HEK293 (cell line): ENCODE measurements at regions not wholly inside any gene's neighbourhood (a gene's known extent, or its start where the extent isn't known, plus 50 kb on each side); places are given as distances from the start of the nearest gene placed in this dataset.

Experiments used
- CTCF ChIA-PET: fragments of 350-600 bp; formaldehyde crosslinking; extraction: SDS; loops from one replicate; lab custom pipeline; 2021; ENCODE audit warnings: antibody characterized with exemption; lab: Yijun Ruan, JAX
- POLR2A ChIA-PET: fragments of 300-600 bp; formaldehyde crosslinking; extraction: SDS; loops from one replicate; lab custom pipeline; 2020; ENCODE audit warnings: antibody characterized with exemption, inconsistent platforms; lab: Yijun Ruan, JAX
- H3K27ac ChIP-seq: fragments of 200-500 bp; sonication (Bioruptor generic); 2 replicates; pipeline ENCODE4 v1.5.1; 2014; ENCODE audit warnings: low read depth, low read length, control low read depth, inconsistent platforms; ENCODE audit errors: extremely low read depth
- H3K36me3 ChIP-seq, 2 experiments: fragments of 200-500 bp in 1 of 2; sonication (Bioruptor generic) in 1 of 2; 1 replicate in 1 of 2; 2 replicates in 1 of 2; pipeline ENCODE4 v1.5.1; 2014 to 2017; ENCODE audit warnings: inconsistent platforms in 2 of 2, low read length in 2 of 2; ENCODE audit not compliant: control insufficient read depth in 2 of 2, insufficient read depth in 1 of 2
- H3K4me1 ChIP-seq: fragments of 200-500 bp; sonication (Bioruptor generic); 2 replicates; pipeline ENCODE4 v1.5.1; 2014; ENCODE audit warnings: mild to moderate bottlenecking, low read length, inconsistent platforms; ENCODE audit not compliant: control insufficient read depth, insufficient read depth
- H3K4me3 ChIP-seq: 2 replicates; pipeline ENCODE4 v1.5.1; 2011; ENCODE audit warnings: low read depth, mild to moderate bottlenecking, control low read depth, low read length, moderate library complexity
- H3K9me3 ChIP-seq: fragments of 200-500 bp; sonication (Bioruptor generic); 2 replicates; pipeline ENCODE4 v1.5.1; 2014; ENCODE audit warnings: low read depth, low read length, inconsistent platforms; ENCODE audit not compliant: control insufficient read depth, insufficient read depth
- SP7 ChIP-seq: fragments of 450-650 bp; formaldehyde crosslinking; IDR thresholded peaks from 2 replicates; pipeline ENCODE4 v1.5.1; 2016; ENCODE audit warnings: missing biosample characterization, missing genetic modification characterization
- WT1 ChIP-seq: fragments of 450-650 bp; formaldehyde crosslinking; IDR thresholded peaks from 2 replicates; pipeline ENCODE4 v1.5.1; 2016; ENCODE audit warnings: missing biosample characterization, missing genetic modification characterization
- ZEB2 ChIP-seq: fragments of 450-650 bp; formaldehyde crosslinking; IDR thresholded peaks from 2 replicates; pipeline ENCODE4 v1.5.1; 2016; ENCODE audit warnings: missing biosample characterization, missing genetic modification characterization
- ZNF48 ChIP-seq: fragments of 450-650 bp; formaldehyde crosslinking; IDR thresholded peaks from 2 replicates; pipeline ENCODE4 v1.5.1; 2016; ENCODE audit warnings: missing biosample characterization, missing genetic modification characterization
- ZNF585B ChIP-seq: fragments of 450-650 bp; formaldehyde crosslinking; IDR thresholded peaks from 2 replicates; pipeline ENCODE4 v1.5.1; 2016; ENCODE audit warnings: missing biosample characterization, missing genetic modification characterization
- ZNF701 ChIP-seq: fragments of 450-650 bp; formaldehyde crosslinking; IDR thresholded peaks from 2 replicates; pipeline ENCODE4 v1.5.1; 2016; ENCODE audit warnings: missing biosample characterization, missing genetic modification characterization
- TF ChIP-seq, protein P1 (sequence below): fragments of 450-650 bp; formaldehyde crosslinking; IDR thresholded peaks from 2 replicates; pipeline ENCODE4 v1.5.1; 2016; ENCODE audit warnings: missing biosample characterization, missing genetic modification characterization
- TF ChIP-seq, protein P2 (sequence below): fragments of 450-650 bp; formaldehyde crosslinking; IDR thresholded peaks from 2 replicates; pipeline ENCODE4 v1.5.1; 2016; ENCODE audit warnings: missing biosample characterization, missing genetic modification characterization
- TF ChIP-seq, protein P3 (sequence below): fragments of 450-650 bp; formaldehyde crosslinking; IDR thresholded peaks from 2 replicates; pipeline ENCODE4 v1.5.1; 2016; ENCODE audit warnings: missing biosample characterization, missing genetic modification characterization, low read depth
- TF ChIP-seq, protein P4 (sequence below): fragments of 450-650 bp; formaldehyde crosslinking; IDR thresholded peaks from 2 replicates; pipeline ENCODE4 v1.5.1; 2016; ENCODE audit warnings: missing biosample characterization, missing genetic modification characterization

DNA sequence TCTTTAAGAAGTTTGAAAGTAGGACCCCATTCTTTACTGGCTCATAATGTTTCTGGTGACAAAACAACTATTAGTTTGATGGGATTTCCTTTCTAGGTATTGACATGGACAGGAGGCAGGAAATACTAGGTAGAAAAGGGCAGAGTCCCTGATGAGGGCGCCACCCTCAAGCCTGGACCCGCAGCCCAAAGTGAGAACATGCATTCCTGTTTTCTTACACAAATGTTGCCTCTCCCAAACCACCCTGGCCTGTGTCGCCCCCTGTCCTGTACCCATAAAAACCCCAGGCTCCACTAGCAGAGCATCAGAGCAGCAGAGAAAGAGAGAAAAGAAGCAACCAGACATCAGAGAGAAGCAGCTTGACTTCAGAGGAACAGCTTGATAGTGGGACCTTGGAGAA, 1055.2 kb upstream of the POT1 start (continued):
- TF ChIP-seq, protein P1, sequence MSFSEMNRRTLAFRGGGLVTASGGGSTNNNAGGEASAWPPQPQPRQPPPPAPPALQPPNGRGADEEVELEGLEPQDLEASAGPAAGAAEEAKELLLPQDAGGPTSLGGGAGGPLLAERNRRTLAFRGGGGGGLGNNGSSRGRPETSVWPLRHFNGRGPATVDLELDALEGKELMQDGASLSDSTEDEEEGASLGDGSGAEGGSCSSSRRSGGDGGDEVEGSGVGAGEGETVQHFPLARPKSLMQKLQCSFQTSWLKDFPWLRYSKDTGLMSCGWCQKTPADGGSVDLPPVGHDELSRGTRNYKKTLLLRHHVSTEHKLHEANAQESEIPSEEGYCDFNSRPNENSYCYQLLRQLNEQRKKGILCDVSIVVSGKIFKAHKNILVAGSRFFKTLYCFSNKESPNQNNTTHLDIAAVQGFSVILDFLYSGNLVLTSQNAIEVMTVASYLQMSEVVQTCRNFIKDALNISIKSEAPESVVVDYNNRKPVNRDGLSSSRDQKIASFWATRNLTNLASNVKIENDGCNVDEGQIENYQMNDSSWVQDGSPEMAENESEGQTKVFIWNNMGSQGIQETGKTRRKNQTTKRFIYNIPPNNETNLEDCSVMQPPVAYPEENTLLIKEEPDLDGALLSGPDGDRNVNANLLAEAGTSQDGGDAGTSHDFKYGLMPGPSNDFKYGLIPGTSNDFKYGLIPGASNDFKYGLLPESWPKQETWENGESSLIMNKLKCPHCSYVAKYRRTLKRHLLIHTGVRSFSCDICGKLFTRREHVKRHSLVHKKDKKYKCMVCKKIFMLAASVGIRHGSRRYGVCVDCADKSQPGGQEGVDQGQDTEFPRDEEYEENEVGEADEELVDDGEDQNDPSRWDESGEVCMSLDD (tag by site-specific recombination): no peak
- TF ChIP-seq, all 188 proteins: peak for 0

DNA sequence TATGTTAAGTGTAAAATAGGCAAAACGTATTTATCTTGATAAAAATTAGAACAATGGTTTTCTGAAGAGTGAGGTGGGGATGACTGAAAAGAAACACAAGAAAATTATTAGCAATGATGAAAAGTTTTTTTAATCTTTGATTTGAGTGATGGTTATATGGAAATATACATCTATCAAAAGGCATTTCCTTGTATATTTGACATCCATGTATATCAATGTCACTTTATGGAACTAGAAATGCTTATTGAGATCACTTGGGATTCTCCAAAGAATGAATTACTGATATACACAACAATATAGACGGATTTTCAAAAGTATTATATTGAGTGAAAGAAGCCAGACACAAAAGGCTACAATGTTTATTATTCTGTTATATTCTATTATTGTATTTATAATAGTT, 1042.0 kb upstream of the POT1 start:
- no peaks in the 10 kb centered on the region for H3K9me3 ChIP-seq
- H3K4me1 ChIP-seq: no peaks in the 10 kb centered on the region
- H3K4me3 ChIP-seq: no peak overlapping the region
- TF ChIP-seq, protein P2, sequence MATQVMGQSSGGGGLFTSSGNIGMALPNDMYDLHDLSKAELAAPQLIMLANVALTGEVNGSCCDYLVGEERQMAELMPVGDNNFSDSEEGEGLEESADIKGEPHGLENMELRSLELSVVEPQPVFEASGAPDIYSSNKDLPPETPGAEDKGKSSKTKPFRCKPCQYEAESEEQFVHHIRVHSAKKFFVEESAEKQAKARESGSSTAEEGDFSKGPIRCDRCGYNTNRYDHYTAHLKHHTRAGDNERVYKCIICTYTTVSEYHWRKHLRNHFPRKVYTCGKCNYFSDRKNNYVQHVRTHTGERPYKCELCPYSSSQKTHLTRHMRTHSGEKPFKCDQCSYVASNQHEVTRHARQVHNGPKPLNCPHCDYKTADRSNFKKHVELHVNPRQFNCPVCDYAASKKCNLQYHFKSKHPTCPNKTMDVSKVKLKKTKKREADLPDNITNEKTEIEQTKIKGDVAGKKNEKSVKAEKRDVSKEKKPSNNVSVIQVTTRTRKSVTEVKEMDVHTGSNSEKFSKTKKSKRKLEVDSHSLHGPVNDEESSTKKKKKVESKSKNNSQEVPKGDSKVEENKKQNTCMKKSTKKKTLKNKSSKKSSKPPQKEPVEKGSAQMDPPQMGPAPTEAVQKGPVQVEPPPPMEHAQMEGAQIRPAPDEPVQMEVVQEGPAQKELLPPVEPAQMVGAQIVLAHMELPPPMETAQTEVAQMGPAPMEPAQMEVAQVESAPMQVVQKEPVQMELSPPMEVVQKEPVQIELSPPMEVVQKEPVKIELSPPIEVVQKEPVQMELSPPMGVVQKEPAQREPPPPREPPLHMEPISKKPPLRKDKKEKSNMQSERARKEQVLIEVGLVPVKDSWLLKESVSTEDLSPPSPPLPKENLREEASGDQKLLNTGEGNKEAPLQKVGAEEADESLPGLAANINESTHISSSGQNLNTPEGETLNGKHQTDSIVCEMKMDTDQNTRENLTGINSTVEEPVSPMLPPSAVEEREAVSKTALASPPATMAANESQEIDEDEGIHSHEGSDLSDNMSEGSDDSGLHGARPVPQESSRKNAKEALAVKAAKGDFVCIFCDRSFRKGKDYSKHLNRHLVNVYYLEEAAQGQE (tag by site-specific recombination): no peak
- TF ChIP-seq, all 188 proteins: peak for 0
- CTCF ChIA-PET: no interaction called here
- Histone ChIP-seq H3K27ac (no peak overlapping the region), H3K36me3 (no peaks in the 10 kb centered on the region)
- POLR2A ChIA-PET: no interaction called here

DNA sequence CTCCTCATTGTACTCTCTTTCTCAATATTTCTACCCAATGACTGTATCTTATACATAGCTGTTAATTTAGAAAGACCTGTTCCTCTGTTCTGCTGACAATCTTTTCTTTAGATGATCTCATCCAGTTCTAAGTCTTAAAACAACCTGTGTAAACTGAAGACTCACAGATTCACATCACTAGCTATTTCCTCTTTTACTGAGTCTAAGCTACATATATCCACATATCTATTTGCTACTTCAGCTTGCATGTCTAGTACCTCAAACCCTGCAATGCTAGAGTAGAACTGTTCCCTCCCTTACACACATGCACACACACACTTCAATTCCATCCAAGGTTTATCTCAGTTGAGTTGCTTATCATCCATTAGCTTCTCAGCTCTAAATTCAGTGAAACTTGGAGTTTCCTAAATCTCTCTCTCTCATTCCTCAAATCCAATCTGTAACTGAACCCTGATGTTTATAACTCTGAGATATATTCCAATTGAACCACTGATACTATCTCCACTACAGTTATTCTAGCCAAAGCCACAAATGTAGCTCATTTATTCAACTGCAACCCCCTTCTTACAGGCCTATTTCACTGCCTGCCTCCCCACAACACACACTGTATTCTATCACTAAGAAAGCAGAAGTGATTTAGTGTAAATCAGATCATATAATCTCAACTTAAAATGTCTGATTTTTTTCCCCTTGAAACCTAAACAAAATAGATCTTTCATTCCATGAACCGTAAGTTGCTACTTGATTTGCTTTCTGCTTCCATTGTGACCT, 1036.8 kb upstream of the POT1 start:
- Histone ChIP-seq H3K4me1 (no peaks in the 10 kb centered on the region), H3K4me3 (no peak overlapping the region), H3K27ac (no peak overlapping the region), H3K9me3 (no peaks in the 10 kb centered on the region), H3K36me3 (no peaks in the 10 kb centered on the region)
- POLR2A ChIA-PET: no interaction called here
- TF ChIP-seq, protein P3, sequence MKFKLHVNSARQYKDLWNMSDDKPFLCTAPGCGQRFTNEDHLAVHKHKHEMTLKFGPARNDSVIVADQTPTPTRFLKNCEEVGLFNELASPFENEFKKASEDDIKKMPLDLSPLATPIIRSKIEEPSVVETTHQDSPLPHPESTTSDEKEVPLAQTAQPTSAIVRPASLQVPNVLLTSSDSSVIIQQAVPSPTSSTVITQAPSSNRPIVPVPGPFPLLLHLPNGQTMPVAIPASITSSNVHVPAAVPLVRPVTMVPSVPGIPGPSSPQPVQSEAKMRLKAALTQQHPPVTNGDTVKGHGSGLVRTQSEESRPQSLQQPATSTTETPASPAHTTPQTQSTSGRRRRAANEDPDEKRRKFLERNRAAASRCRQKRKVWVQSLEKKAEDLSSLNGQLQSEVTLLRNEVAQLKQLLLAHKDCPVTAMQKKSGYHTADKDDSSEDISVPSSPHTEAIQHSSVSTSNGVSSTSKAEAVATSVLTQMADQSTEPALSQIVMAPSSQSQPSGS (tag by site-specific recombination): no peak
- TF ChIP-seq, protein P1 (tag by site-specific recombination): no peak
- no peak for TF ChIP-seq ZNF585B (tag by site-specific recombination)
- TF ChIP-seq SP7 (tag by site-specific recombination): no peak
- CTCF ChIA-PET: interaction anchor here (0.7 kb wide), 1 partner anchor 1533 kb away, joined by 3 read pairs; no protein-coding TSS in a partner anchor

DNA sequence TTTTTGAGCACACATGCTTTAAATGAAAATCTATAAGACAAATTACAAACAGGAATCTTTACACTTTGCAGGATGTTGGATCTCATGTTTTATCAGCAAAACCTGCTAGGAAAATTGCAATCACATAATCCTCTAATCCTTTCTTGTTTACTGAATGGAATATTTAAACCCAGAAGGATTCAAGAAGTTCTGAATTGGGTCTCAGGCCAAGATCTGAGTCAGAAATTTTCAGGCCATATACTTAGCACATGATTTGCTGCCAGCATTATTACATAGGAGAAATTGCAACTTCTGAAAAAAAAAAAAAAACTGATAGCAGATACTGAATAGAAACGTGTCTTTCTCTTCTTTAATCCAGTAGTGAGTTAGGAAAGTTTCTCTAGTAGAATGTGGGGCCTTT, 1005.3 kb upstream of the POT1 start:
- no peaks in the 10 kb centered on the region for H3K9me3 ChIP-seq
- POLR2A ChIA-PET: no interaction called here
- CTCF ChIA-PET: no interaction called here
- TF ChIP-seq WT1 (tag by site-specific recombination) (no peak), ZNF48 (tag by site-specific recombination) (no peak), ZNF701 (tag by site-specific recombination) (no peak), ZEB2 (tag by site-specific recombination) (no peak)
- TF ChIP-seq, protein P2 (tag by site-specific recombination): no peak
- TF ChIP-seq, protein P4, sequence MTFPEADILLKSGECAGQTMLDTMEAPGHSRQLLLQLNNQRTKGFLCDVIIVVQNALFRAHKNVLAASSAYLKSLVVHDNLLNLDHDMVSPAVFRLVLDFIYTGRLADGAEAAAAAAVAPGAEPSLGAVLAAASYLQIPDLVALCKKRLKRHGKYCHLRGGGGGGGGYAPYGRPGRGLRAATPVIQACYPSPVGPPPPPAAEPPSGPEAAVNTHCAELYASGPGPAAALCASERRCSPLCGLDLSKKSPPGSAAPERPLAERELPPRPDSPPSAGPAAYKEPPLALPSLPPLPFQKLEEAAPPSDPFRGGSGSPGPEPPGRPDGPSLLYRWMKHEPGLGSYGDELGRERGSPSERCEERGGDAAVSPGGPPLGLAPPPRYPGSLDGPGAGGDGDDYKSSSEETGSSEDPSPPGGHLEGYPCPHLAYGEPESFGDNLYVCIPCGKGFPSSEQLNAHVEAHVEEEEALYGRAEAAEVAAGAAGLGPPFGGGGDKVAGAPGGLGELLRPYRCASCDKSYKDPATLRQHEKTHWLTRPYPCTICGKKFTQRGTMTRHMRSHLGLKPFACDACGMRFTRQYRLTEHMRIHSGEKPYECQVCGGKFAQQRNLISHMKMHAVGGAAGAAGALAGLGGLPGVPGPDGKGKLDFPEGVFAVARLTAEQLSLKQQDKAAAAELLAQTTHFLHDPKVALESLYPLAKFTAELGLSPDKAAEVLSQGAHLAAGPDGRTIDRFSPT (tag by site-specific recombination): no peak

More for the DNA sequence above, 1005.3 kb upstream of the POT1 start:
- no peak overlapping the region for H3K4me3 ChIP-seq
- H3K36me3 ChIP-seq: no peaks in the 10 kb centered on the region
- H3K4me1 ChIP-seq: no peaks in the 10 kb centered on the region
- no peak overlapping the region for H3K27ac ChIP-seq
